ENCODE measurements at regions not wholly inside any gene's neighbourhood (a gene's known extent, or its start where the extent isn't known, plus 50 kb on each side); places are given as distances from the start of the nearest gene placed in this dataset.

- TF ChIP-seq, protein P1, sequence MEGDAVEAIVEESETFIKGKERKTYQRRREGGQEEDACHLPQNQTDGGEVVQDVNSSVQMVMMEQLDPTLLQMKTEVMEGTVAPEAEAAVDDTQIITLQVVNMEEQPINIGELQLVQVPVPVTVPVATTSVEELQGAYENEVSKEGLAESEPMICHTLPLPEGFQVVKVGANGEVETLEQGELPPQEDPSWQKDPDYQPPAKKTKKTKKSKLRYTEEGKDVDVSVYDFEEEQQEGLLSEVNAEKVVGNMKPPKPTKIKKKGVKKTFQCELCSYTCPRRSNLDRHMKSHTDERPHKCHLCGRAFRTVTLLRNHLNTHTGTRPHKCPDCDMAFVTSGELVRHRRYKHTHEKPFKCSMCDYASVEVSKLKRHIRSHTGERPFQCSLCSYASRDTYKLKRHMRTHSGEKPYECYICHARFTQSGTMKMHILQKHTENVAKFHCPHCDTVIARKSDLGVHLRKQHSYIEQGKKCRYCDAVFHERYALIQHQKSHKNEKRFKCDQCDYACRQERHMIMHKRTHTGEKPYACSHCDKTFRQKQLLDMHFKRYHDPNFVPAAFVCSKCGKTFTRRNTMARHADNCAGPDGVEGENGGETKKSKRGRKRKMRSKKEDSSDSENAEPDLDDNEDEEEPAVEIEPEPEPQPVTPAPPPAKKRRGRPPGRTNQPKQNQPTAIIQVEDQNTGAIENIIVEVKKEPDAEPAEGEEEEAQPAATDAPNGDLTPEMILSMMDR (IDR thresholded peaks at IDR 0.05), result no peak
- no peak for TF ChIP-seq POLR2A (IDR thresholded peaks at IDR 0.05)
These were observed 76.9 kb upstream of the KAZN start for GRCh38 chr1:14521622-14522021.
